Muscle of arm (tissue), 1 donor: ENCODE measurements at regions not wholly inside any gene's neighbourhood (a gene's known extent, or its start where the extent isn't known, plus 50 kb on each side); places are given as distances from the start of the nearest gene placed in this dataset.
A peak's percentile ranks its signal among the peaks of the same experiment; 100 is the strongest.

Experiments used
- DNase-seq: peaks from one replicate; pipeline ENCODE4 v3.0.0-alpha.2; 2013

DNA sequence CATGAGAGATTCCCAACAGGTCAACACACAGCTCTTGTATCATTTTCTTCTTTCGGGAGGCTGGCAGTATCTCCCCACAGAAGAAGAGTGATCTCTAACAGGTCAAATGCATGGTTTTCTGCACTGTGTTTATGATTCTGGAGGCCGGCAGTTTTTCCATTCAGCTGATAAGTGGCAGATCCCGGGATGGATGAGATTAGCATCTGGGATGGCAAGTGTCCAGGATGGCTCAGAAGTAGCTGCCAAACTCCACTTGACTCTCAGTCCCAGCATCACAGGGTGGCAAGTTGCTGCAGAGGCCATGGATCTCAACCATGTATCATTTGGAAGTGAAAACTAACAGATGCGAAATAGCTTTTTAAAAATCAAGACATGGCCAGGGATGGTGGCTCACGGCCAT is 97.8 kb upstream of the SLC44A1 start:
- no peak for DNase-seq

DNA sequence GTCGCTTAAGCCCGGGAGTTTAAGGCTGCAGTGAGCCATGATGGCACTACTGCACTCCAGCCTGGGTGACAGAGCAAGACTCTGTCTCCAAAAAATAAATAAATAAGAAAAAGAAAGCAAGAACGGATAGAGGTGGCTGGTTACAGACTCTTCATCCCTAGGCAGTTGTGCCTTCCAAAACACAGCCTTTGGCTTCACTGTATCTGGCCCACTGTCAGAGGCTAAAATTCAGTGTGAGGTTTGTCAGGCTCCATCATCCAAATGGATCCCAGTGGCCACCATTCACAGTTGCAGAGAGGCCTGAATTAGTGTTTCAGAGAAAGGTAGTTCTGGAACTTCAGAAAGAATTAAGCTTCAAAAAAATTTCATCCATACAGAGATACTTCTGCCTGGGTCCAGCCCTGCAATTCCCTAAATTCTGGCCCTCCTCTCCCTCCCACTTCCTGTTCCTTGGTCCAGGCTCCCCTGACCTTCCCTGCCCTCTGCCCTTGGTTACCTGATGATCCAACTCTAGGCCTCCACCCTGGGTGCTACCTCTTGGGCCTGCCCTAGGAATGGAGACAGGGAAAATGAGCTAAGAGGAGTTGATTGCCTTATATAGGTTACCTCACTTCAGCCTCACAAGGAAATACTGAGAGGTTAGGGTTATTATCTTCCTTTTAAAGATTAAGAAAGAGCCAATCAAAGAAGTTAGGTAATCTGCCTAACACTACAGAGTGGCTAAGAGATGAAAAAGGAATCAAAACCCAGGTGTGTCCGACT is 97.2 kb upstream of the SLC44A1 start:
- DNase-seq, result no peak

DNA sequence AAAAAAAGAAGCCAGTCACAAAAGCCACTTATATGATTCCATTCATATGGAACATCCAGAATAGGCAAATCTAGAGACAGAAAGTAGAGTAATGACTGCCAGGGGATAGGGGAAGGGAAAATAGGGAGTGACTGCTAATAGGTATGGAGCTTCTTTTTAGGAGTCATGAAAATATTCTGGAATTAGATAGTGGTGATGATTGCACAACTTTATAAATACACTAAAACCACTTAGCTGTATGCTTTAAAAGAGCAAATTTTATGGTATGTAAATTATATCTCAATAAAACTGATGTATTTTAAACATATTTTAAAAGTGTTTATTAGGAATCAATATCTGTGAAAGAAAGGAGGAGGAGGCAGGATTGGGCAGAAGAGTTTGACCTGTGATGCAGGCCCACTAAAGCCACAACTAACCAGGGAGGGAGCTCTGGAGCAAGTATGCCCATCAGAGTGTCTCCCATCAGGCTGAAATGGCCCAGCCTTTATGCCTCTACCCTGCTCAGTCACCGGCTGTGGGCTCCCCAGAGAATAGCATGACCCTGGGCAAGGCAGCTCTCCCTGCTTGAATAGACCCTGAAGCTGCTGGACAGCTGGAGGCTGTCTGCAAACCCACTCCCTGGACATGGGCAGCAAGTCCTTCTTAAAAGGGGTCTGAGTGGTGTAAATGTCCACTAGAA is 96.0 kb upstream of the SLC44A1 start:
- no peak for DNase-seq

DNA sequence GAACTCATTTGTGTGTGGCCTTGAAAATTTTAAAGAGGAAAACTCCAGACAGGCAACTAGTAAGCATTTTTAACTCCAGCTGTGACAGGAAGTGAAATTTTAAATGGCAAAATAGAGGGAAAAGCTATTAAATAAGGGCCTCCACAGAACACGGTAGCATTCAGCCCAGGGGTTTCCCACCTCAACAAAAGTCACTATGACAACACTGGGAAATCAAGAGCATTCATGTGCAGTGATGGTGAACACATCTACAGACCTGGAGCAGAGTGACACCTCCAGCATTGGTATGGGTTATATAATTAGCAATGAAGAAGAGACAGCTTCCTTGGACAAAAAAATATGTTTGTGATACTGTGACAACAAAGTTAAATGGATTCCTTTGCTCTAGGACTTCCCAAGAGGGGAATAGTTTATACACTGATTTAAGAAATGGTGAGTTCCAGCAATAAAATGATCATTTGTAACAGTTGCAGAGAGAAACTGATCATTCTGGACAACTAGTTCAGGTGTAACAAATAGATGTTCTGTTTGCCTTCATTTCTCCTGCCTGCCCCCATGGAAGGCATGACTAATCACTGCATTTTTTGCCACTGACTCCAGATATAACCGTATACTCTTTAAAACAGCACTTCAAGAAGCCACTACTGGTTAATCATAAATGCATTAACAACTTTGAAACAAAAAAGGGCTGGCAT is 93.3 kb upstream of the SLC44A1 start:
- no peak for DNase-seq

DNA sequence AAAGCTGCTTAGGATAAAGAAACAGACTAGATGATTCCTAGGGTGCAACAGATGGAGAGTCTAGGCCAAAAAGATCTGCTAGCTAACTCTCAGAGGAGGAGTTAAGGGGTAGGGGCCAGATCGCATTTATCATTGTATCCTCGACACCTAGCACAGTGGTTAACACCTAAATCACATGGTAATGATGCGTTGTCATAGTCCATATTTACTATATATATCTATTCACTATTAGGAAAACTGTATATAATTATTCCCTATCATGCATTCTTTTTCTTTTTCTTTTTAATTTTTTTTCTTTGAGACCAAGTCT is 92.8 kb upstream of the SLC44A1 start:
- no peak for DNase-seq

DNA sequence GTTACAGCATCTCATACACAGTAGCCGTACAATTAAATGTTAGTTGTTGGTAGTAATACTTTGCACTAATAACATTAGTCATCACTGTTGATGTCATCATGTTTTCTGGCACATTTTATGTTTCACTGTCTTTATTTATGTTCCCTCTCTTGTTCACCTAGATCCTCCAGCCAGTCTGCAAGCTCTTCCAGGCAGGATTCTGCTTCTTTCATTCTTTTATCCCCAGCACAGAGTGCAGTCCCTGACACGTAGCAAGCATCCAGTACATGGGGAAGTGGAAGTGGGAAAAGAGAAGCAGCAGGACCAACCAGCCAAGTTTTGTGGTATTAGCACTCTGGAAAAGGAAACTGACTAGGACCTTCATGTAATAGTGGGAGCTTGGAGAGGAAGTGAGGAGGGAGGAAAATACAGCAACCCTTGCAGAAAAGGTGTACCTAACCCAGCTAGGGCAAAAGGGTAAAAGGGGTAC is 89.7 kb upstream of the SLC44A1 start:
- DNase-seq, result no peak

DNA sequence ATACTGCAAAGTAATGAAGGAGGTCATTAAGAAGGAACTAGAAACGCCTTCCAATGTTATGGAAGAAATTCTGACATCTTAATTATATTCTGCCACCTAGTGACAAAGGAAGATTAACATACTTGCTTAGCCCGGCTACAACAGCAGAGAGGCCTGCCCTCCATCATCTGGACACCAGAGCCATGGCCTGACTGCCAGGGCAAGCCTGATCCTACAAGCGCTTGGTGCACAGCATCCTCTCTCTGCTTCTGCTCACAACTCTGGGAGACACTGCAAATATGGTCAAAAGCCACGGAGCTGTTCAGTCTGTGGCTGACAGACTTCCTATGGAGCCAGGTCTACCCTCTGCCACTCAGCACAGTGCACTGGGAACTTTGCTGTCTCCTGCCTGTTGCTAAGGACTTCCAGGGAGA is 87.3 kb upstream of the SLC44A1 start:
- no peak for DNase-seq

DNA sequence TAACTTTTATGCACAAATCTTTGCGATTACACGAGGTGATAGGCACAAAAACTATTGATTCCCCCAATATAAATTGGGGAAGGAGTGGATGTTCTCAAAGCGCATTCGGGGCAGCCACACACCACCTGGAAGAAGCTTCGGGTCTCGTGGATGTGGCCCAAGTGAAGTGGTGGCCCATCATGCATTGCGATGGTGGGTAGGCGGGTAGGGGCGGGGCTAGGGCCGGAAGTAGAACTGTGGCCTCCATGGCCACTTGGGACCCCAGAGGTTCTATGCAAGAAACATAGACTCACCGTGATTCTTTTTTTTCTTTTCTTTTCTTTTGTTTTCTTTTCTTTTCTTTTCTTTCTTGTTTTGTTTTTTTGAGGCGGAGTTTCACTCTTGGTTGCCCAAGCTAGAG is 86.4 kb upstream of the SLC44A1 start:
- no peak for DNase-seq

DNA sequence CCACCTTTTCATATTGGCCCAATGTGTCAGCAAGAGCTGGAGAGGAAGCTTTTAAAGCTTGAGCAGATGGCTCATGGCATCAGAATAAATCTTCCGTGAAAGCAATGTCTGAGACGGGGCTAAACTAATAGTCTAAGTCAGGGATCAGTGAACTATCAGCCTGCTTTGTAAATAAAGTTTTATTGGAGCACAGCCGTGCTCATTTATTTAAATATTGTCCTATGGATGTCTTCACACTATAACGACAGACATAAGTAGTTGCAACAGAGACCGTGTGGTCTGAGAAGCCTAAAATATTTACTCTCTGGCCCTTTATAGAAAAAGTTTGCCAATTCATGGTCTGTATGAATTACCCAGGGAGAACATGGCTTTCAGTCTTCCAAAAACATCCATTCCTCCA is 85.6 kb upstream of the SLC44A1 start:
- no peak for DNase-seq

DNA sequence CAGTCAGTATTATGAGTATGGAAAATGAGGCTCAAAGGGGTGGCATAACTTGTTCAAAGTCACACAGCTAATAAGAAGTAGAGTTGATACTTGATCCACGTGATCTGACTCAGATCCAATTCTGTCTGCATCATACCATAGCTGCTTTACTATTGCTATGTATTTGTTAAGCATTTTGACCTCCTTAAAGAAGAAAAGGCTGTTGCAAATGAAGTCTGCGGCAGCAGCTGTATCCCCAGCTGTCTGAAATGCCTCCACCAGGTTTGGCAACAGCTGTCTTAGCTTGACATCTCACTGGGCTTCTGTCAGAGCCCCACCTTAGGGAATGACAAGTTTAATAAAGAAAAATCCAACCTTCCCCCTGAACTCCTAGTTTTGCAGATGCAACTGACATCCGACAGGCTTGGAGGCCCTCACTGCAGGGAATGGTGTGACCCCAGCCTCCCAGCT is 75.6 kb upstream of the SLC44A1 start:
- DNase-seq, result peak; percentile 49

DNA sequence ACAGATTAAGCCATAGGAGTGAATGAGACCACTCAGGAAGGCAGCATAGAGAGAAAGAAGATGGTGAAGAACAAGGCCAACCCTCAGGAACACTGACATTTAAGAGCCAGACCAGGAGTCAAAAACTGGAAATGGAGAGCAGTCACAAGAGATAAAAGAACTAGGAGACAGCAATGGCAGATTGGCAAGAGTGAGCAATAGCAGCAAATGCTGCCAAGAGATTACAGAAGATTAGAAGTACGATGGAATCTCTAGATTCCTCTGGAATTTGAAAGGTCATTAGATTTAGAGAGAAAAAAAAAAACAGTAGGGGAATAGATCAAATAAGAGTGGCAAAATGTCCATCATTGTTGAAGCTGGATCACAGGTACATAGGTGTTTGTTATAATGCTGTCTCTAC is 73.4 kb upstream of the SLC44A1 start:
- DNase-seq, result no peak

DNA sequence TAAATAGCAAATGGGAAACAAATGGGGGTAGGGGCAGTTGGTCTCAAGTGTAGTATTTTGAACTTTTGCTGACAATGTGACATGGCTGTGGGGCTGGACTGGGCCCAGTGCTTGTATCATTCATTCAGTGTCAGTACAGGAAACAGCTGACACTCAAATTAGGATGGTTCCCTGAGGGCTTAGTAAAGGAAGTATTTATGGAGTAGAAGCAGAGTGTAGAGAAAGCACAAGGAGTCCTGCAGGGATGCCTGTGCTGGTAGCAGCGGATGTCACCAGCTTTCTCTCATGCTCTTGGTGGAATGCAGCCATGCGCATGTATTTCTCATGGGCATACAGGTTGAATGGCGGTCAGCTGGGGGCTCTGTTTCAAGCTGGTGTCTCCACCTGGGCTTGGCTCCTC is 72.9 kb upstream of the SLC44A1 start:
- no peak for DNase-seq

DNA sequence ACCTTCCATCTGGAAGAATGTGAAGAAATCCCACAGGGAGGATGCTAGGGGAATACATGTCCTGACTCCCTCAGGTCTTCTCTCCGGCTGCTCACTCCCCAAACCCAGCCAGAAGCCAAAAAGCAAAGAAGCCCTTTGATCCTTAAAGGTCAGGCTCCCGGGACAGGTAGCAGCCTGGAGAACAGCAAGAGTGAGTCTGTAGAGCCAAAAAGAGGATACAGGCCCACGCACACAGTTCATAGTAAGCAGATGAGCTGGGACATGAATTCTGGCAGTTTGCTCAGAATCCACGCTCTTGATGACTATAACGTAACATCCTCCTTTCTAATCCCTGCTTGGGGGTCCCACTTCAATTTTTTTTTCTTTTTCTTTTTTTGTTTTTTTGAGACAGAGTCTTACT is 72.0 kb upstream of the SLC44A1 start:
- no peak for DNase-seq

DNA sequence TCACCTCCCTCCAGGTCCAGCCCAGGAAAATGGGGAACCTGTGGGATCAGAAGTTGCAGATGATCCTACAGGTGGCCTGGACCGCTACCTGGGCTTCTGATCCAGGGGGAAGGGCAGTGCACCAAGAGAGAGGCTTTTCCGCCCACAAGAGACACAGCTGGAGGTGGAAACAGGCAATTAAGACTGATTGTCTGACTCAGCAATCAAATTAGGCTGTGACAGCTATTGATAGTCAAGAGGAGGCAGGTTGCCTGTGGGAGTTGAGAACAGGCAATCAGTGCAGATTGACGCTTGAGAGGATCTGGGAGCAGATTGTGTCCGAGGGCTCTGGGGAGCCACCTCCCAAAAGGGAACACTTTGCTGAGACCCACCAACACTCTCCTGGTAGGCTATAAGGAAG is 71.1 kb upstream of the SLC44A1 start:
- no peak for DNase-seq

DNA sequence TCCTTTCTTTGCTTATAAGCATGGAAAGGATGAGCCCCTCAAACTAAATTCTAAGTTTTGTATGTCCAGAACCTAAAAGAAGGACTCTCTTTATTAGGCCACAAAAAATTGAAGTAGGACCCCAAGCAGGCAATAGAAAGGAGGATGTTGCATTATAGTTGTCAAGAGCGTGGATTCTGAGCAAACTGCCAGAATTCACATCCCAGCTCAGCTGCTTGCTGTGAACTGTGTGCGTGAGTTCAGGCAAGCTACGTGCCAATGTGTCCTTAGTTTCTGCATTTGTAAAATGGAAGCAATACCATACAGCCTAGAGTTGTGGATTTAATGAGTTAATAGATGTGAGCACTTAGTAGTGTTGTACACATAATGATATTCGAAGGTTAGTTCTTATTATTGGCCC is 70.6 kb upstream of the SLC44A1 start:
- no peak for DNase-seq

DNA sequence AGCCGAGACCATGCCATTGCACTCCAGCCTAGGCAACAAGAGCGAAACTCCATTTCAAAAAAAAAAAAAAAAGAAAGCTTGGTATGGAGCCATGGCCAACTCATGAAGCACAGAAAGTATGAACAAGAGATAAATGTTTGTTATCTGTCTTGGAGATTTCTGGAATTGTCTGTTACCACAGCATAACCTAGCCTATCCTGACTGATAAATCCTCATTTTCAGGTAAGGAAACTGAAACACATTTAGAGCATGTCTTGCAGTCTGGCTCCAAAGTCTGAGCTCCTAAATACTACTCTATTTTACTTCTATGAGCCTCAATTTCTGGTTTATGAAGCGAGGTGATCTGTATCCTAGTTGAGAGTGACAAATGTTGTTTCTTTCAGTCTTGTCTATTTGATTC is 68.3 kb upstream of the SLC44A1 start:
- no peak for DNase-seq

DNA sequence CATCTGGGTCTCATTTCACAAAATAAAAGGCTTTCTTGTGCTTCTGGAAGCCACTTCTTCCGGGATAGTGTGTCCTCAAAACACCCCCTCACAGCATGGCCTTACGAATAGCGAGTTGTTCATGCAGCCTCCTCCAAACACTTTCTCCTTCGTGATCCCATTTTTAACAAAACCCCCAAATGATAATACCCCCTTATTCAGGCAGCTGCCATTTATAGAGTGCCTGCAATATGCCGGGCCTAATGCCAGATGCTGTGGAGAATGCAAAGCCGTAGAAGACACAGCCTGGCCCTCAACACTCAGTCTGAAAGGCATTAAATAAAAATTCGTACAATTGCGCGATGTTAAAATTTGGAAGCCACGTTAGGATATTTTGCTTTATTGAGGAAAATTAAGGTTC is 66.4 kb upstream of the SLC44A1 start:
- DNase-seq, result no peak

DNA sequence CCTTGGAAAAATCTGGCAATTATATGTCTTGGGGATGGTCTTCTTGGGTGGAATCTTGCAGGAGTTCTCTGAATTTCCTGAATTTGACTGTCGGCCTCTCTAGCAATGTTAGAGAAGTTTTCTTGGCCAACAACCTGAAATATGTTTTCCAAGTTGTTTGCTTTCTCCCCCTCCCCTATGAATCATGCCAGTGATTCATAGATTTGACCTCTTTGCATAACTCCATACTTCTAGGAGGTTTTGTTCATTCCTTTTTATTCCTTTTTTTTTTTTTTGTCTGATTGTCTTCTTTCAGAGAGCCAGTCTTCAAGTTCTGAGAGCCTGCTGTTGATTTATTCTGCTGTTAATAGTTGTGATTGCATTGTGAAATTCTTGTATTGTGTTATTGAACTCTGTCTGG is 56.7 kb upstream of the SLC44A1 start:
- no peak for DNase-seq

DNA sequence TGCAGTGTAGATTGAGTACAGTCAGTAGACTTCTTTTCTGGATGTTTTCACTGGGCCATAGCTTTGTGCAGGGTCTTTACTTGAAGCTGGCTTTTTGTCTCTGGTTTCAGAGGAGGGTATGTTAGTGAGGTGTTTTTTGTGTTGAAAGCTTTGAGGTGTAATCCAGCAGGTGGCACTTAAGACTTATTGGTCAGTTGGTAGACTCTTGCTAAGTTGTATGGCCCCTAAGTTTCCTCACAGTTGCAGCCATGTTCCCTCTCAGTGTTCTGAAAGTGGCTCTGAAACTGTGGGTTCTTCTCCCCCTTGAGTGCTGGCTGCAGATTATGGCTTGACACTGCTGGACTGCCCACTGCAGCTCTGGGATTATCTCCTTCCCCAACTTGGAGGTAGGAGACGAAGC is 55.7 kb upstream of the SLC44A1 start:
- no peak for DNase-seq

DNA sequence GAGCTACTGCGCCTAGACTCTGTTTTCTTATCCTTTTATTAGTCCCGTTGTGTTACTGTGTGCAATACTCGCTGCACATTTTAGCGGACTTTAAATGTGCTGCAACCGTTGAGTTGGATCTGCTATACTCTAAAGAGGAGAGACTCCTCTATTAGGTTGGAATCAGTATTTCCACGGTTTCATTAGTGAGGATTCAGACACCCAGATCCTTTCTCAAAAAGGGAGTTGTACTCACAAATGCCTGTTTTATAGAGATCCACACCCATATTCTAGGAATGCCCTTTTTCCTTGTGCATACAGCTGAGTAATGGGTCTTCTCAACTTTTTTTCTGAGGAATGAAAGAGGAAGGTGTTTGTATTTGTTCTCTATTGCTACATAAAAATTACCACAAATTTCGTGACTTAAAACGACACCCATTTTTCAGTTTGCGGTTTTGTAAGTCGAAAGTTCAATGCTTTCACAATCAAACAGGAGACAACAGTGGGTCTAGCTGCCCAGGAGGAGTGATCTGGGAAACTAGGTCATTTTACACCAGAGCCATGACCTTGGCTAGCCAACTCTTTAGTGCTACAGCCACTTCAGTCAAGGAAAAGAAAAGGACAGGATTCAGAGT is 52.8 kb upstream of the SLC44A1 start:
- DNase-seq, result no peak

DNA sequence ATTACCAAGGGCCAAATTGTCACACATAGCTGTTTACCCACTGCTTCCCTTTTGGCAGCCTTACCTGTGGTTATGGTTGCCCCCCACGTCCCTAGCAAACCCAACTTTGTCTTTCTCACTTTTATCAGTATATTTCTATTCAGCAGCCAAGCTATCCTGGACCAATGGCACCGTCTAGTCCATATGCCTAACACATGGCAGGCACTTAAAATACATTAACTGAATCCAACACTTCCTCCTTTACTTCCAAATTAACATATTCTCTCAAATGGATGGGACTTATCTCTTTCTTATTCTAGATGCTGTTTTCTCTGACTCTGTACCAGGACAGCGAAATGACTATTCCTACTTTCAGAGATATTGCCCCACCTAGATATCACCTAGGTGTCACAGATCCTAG is 50.9 kb upstream of the SLC44A1 start:
- DNase-seq, result no peak

DNA sequence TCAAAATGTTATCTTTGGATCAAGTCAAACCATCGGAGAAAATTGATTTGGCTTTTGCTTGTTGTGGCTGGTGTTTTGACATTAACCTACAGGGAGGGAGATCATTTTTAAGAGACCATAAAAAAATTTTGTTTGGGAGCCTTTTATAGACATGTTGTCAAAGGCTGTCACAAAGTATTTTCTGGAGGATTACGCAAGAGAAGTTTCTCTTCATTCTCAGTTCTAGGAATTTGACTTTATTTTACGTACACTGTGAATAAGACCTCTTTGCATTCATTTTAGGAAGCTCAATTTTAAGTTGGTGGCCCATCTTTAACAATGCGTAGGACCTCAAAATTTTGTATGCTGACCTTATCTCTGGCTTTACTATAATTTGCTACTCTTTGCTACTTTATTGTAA is 50.2 kb upstream of the SLC44A1 start:
- no peak for DNase-seq
